ENCODE measurements at regions not wholly inside any gene's neighbourhood (a gene's known extent, or its start where the extent isn't known, plus 50 kb on each side); places are given as distances from the start of the nearest gene placed in this dataset.

GRCh38 chr2:37816036-37816435 lies 109.1 kb upstream of the RMDN2 start:
- Mint-ChIP-seq H3K4me1 (ENCODE audit: low read depth in 2 of 2) (peaks cover 0 to 3% of the 10 kb centered on the region in 2 donors), H3K36me3 (no peaks in the 10 kb centered on the region), H3K9me3 (peaks cover 4% of the 10 kb centered on the region), H3K27ac (no peak overlapping the region), H3K27me3 (no peaks in the 10 kb centered on the region), H3K4me3 (no peak overlapping the region)
- DNase-seq (ENCODE audit: low spot score), result no peak
- ATAC-seq, result no peak

DNA sequence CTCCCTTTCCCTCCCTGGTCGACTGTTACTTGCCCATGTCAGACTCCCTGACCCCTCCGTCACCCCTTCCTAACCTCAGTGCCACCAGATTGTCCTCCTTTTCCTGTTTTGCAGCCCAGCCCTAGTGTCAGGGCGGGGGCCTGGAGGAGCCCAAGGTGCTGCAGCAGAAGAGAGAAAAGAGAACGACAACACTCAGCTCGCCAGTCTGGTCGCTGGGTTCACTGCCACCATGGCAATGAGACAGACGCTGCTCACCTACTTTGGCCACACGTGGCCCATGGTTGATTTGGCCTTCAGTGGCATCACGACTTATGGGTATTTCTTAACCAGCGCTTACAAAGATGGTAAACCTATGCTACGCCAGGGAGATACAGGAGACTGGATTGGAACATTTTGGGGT lies 108.4 kb upstream of the RMDN2 start:
- Mint-ChIP-seq H3K36me3 (no peaks in the 10 kb centered on the region), H3K4me3 (no peak overlapping the region), H3K4me1 (ENCODE audit: low read depth in 2 of 2) (peaks cover 0 to 3% of the 10 kb centered on the region in 2 donors), H3K27ac (no peak overlapping the region), H3K27me3 (no peaks in the 10 kb centered on the region), H3K9me3 (peaks cover 4% of the 10 kb centered on the region)
- no peak for ATAC-seq
- no peak for DNase-seq (ENCODE audit: low spot score)

GRCh38 chr2:37819186-37819585 lies 105.9 kb upstream of the RMDN2 start:
- Mint-ChIP-seq H3K4me3 (no peak overlapping the region), H3K27me3 (no peaks in the 10 kb centered on the region), H3K36me3 (no peaks in the 10 kb centered on the region), H3K9me3 (peaks cover 4% of the 10 kb centered on the region), H3K27ac (no peak overlapping the region), H3K4me1 (ENCODE audit: low read depth in 2 of 2) (peaks cover 8 to 13% of the 10 kb centered on the region in 2 donors)
- DNase-seq (ENCODE audit: low spot score) (no peak), ATAC-seq (no peak)

DNA sequence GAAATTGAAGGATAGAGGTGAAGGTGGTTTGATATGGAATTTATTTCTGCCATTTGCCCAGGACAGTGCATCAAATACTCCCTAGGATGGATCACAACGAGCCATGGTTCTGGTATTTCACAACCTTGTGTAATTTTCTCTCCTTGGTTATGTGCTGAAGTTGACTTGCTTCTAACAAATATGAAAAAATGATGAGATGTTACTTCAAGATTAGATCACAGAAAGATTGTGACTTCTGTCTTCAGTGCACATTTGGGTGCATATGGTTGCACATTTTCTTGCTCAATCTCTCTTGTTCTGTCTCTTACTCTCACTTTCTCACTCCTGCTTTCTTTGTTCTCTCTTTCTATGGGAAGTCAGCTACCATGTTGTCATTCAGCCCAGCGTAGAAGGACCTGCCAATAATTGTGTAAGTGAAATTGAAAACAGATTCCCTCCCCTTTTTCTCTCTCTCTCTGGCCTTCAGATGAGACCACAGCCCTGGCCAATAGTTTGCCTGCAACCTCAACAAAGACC lies 104.6 kb upstream of the RMDN2 start:
- H3K27ac Mint-ChIP-seq, result no peak overlapping the region
- no peak for DNase-seq (ENCODE audit: low spot score)
- H3K36me3 Mint-ChIP-seq, result no peaks in the 10 kb centered on the region
- H3K4me1 Mint-ChIP-seq (ENCODE audit: low read depth in 2 of 2), result peaks cover 8 to 13% of the 10 kb centered on the region in 2 donors
- H3K27me3 Mint-ChIP-seq, result no peaks in the 10 kb centered on the region
- H3K4me3 Mint-ChIP-seq, result no peak overlapping the region
- ATAC-seq, result no peak
- peaks cover 4% of the 10 kb centered on the region for H3K9me3 Mint-ChIP-seq

DNA sequence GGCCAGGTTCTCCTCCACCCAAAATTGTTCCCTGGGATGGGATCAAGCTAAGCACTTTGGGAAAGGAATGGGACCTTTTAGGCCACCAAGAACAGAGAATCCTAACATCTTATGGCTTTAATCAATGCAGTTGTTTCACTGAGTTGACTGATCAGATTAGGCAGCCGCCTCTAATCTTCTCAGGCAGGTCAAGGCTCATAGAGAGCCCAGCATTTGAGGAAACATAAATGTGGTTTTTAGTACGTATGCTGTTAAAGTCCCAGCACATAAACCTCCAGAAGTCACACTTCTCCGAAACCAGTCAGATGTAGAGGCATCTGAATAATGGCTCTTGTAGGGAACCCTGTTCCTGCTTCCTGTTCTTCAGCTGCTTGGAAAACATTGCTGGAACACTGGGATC lies 99.5 kb upstream of the RMDN2 start:
- no peaks in the 10 kb centered on the region for H3K27me3 Mint-ChIP-seq

DNA sequence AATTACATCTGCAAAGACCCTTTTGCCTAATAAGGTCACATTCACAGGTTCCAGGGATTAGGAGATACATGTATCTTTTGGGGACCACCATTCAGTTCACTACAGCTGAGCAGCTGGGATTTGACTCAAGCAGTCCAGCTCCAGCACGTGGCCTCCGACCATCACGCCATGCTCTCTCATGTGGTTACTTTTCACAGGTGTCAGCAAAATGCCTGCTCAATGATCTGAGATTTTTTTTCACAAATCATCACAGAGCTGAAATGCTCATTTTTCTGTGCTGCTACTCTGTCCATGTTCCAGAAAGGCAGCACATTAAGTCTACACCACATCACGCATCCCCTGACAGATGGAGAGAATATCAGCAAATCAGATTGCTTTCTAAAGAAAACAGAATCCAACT lies 98.5 kb upstream of the RMDN2 start:
- no peaks in the 10 kb centered on the region for H3K36me3 Mint-ChIP-seq
- H3K4me1 Mint-ChIP-seq (ENCODE audit: low read depth in 2 of 2), result peaks cover 18% of the 10 kb centered on the region in 2 donors
- H3K9me3 Mint-ChIP-seq, result no peaks in the 10 kb centered on the region
- H3K27ac Mint-ChIP-seq, result no peak overlapping the region
- H3K4me3 Mint-ChIP-seq, result no peak overlapping the region
- DNase-seq (ENCODE audit: low spot score) (no peak), ATAC-seq (no peak)
- no peaks in the 10 kb centered on the region for H3K27me3 Mint-ChIP-seq

More for the DNA sequence above, 99.5 kb upstream of the RMDN2 start:
- Mint-ChIP-seq H3K9me3 (peaks cover 3% of the 10 kb centered on the region), H3K4me3 (no peak overlapping the region), H3K36me3 (no peaks in the 10 kb centered on the region), H3K27ac (no peak overlapping the region), H3K4me1 (ENCODE audit: low read depth in 2 of 2) (peaks cover 18% of the 10 kb centered on the region in 2 donors)
- no peak for DNase-seq (ENCODE audit: low spot score)
- ATAC-seq, result no peak

- Mint-ChIP-seq H3K27ac (no peak overlapping the region), H3K27me3 (no peaks in the 10 kb centered on the region), H3K36me3 (no peaks in the 10 kb centered on the region), H3K4me3 (no peak overlapping the region), H3K4me1 (ENCODE audit: low read depth in 2 of 2) (peaks cover 16 to 18% of the 10 kb centered on the region in 2 donors), H3K9me3 (no peaks in the 10 kb centered on the region)
- no peak for ATAC-seq
- no peak for DNase-seq (ENCODE audit: low spot score)
Observed at GRCh38 chr2:37827455-37827854, 97.6 kb upstream of the RMDN2 start.

GRCh38 chr2:37827911-37828511 lies 97.1 kb upstream of the RMDN2 start:
- Mint-ChIP-seq H3K27ac (peak overlapping the region in 1 of 2 donors; percentile 19), H3K27me3 (no peaks in the 10 kb centered on the region), H3K4me1 (ENCODE audit: low read depth in 2 of 2) (peaks cover 15 to 17% of the 10 kb centered on the region in 2 donors), H3K9me3 (no peaks in the 10 kb centered on the region), H3K4me3 (no peak overlapping the region), H3K36me3 (no peaks in the 10 kb centered on the region)
- ATAC-seq, result no peak
- DNase-seq (ENCODE audit: low spot score), result no peak

DNA sequence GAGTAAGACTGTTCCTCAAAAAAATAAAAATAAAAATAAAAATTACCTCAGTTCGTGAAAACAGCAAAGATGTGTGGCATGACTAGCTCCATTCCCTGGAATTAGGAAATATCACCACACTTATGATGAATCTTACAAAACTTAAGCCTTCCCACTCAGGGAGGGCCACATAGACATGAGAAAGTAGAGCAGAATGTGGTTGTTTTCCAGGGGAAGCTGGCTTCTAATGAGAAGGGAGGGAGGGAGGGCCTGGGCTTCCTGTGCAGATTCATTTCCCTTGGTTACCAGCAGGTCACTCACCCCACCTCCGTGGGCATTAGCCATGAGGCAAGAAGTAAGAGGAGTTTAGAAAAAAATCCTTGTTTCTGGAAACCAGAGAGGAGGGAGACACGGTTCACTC lies 95.9 kb upstream of the RMDN2 start:
- Mint-ChIP-seq H3K4me1 (ENCODE audit: low read depth in 2 of 2) (peaks cover 17 to 18% of the 10 kb centered on the region in 2 donors), H3K36me3 (no peaks in the 10 kb centered on the region), H3K27me3 (no peaks in the 10 kb centered on the region), H3K9me3 (no peaks in the 10 kb centered on the region), H3K4me3 (no peak overlapping the region), H3K27ac (peak overlapping the region in 1 of 2 donors; percentile 38)
- no peak for DNase-seq (ENCODE audit: low spot score)
- ATAC-seq, result no peak

DNA sequence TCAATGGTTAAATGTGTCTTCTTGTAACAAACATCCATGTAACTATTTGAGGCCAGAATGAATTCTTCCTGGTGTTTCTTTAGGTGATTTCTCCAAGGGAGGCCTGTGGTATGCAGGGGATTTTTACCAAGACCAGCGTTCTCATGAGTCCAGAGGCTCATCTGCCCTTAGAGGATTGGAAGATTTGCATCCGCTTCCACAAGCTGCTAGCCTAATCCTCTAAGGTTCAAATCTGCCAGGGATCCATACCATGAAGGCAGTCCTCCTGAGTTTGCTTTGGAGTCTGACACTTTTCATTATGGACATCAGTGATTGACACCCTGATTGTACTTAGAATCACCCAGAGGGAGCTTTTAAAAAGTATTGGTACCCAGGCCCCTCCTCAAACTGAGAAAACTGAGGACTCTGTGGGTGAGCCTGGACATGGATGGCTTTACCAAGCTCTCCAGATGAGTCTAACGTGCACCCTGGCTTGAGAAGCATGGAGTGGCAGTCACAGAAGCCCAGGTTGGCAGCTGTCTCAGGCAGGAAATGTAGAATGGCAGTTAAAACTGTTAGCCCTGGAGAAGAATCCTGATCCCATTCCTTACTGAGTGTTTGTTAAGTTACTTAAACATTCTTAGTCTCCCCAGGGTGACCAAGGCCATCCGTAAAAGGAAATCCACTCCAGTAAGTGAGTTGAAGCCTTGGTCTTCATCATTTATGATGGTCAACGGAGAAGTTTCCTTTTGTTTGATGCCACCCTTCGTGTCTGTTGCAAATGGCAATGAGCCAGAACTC lies 95.3 kb upstream of the RMDN2 start:
- H3K9me3 Mint-ChIP-seq, result no peaks in the 10 kb centered on the region
- no peak overlapping the region for H3K27ac Mint-ChIP-seq
- no peaks in the 10 kb centered on the region for H3K27me3 Mint-ChIP-seq
- H3K4me3 Mint-ChIP-seq, result no peak overlapping the region
- peaks cover 17 to 23% of the 10 kb centered on the region in 2 donors for H3K4me1 Mint-ChIP-seq (ENCODE audit: low read depth in 2 of 2)
- no peaks in the 10 kb centered on the region for H3K36me3 Mint-ChIP-seq
- DNase-seq (ENCODE audit: low spot score) (no peak), ATAC-seq (no peak)

- Mint-ChIP-seq H3K9me3 (no peaks in the 10 kb centered on the region), H3K4me1 (ENCODE audit: low read depth in 2 of 2) (peaks cover 17 to 27% of the 10 kb centered on the region in 2 donors), H3K27ac (no peak overlapping the region), H3K36me3 (no peaks in the 10 kb centered on the region), H3K27me3 (no peaks in the 10 kb centered on the region), H3K4me3 (no peak overlapping the region)
- DNase-seq (ENCODE audit: low spot score) (no peak), ATAC-seq (no peak)
Observed at GRCh38 chr2:37830636-37831035, 94.5 kb upstream of the RMDN2 start.

GRCh38 chr2:37831081-37831780 lies 93.9 kb upstream of the RMDN2 start:
- ATAC-seq (no peak), DNase-seq (ENCODE audit: low spot score) (no peak)
- H3K36me3 Mint-ChIP-seq, result no peaks in the 10 kb centered on the region
- no peak overlapping the region for H3K27ac Mint-ChIP-seq
- H3K4me3 Mint-ChIP-seq, result no peak overlapping the region
- H3K27me3 Mint-ChIP-seq, result no peaks in the 10 kb centered on the region
- H3K4me1 Mint-ChIP-seq (ENCODE audit: low read depth in 2 of 2), result peaks cover 16 to 26% of the 10 kb centered on the region in 2 donors
- H3K9me3 Mint-ChIP-seq, result no peaks in the 10 kb centered on the region

DNA sequence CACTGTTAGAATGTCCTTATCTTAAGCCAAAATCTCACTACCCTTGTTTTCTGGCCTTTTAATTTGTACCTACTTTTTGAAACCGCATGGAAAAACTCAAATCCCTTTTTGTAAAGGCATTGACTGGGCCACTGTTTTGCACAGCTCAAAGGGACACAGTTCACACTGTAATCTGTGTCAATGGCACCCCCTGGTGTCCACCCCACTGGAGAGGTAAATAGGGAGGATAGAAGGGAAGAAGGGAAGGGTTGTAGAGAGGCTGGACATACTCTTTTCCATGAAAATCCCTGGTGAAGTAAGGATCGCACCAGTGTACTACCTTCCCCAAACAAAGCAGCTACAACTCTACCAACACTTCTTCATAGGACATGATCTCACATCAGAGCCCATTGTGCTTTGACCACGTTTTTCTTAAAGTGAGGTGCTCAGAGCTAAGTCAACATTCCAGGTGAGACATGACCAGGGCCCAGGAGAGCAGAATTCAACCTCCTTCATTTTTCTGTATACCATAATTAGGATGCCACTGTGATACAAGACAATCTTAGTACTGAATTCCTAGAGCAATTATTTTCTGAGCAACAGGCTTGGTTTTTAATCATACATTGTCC lies 92.4 kb upstream of the RMDN2 start:
- H3K27ac Mint-ChIP-seq, result peak overlapping the region in 1 of 2 donors; percentile 66
- DNase-seq (ENCODE audit: low spot score) (peak; percentile 80), ATAC-seq (peak; percentile 72 to 88)
- H3K27me3 Mint-ChIP-seq, result no peaks in the 10 kb centered on the region
- H3K36me3 Mint-ChIP-seq, result no peaks in the 10 kb centered on the region
- peak overlapping the region; percentile 15 for H3K4me3 Mint-ChIP-seq
- no peaks in the 10 kb centered on the region for H3K9me3 Mint-ChIP-seq
- peaks cover 9 to 22% of the 10 kb centered on the region in 2 donors for H3K4me1 Mint-ChIP-seq (ENCODE audit: low read depth in 2 of 2)

Data from natural killer cell treated with Interleukin-12 subunit alpha and Interleukin-12 subunit beta and Interleukin-15 and Interleukin-18, amount 100 ng/mL, for 72 hours (primary cell).